IMR-90 (cell line): ENCODE measurements at regions not wholly inside any gene's neighbourhood (a gene's known extent, or its start where the extent isn't known, plus 50 kb on each side); places are given as distances from the start of the nearest gene placed in this dataset.

ENCODE experiments used
- ATAC-seq: fragments of 200-7000 bp; cut with Tn5 transposase; 2 replicates; pipeline ENCODE4 v1.9.1; 2020; ENCODE audit warnings: low read depth, mild to moderate bottlenecking, moderate library complexity
- BruUV-seq: library from RNA; stranded (reverse); fragments of 400-500 nt; replicated peaks from 2 replicates; lab custom pipeline; 2021; lab: Mats Ljungman, UMichigan
- CTCF ChIA-PET: fragments of 300-600 bp; formaldehyde crosslinking; extraction: SDS; loops from one replicate; lab custom pipeline; 2021; ENCODE audit warnings: antibody characterized with exemption; lab: Yijun Ruan, JAX
- POLR2A ChIA-PET: fragments of 300-600 bp; sonication (Branson Sonifier 250); formaldehyde crosslinking; loops from one replicate; lab custom pipeline; 2022; ENCODE audit warnings: antibody characterized with exemption; ENCODE audit not compliant: unreplicated experiment; lab: Charles Lee
- DNase-seq: peaks from one replicate; pipeline ENCODE4 v3.0.0; 2013
- H2AFZ ChIP-seq: replicated peaks from 2 replicates; pipeline ENCODE3; 2013; ENCODE audit warnings: low read length, mild to moderate bottlenecking; ENCODE audit not compliant: poor library complexity
- H2AK5ac ChIP-seq: 2 replicates; pipeline ENCODE4 v1.6.1; 2013; ENCODE audit warnings: low read depth, low read length, inconsistent platforms
- H2AK9ac ChIP-seq: replicated peaks from 2 replicates; pipeline ENCODE3; 2013; ENCODE audit warnings: mild to moderate bottlenecking, low read depth, low read length, moderate library complexity; ENCODE audit not compliant: poor library complexity
- H2BK120ac ChIP-seq: 2 replicates; pipeline ENCODE4 v1.6.1; 2013; ENCODE audit warnings: low read depth, low read length, inconsistent platforms
- H2BK15ac ChIP-seq: 3 replicates; pipeline ENCODE4 v1.6.1; 2013; ENCODE audit warnings: low read depth, low read length, inconsistent platforms
- H2BK20ac ChIP-seq: 2 replicates; pipeline ENCODE4 v1.6.1; 2013; ENCODE audit warnings: low read depth, mild to moderate bottlenecking, inconsistent platforms, low read length, moderate library complexity
- H2BK5ac ChIP-seq: 2 replicates; pipeline ENCODE4 v1.6.1; 2013; ENCODE audit warnings: mild to moderate bottlenecking, low read depth, low read length, inconsistent platforms; ENCODE audit not compliant: poor library complexity, severe bottlenecking
- H3K14ac ChIP-seq: replicated peaks from 2 replicates; pipeline ENCODE4 v1.6.1; 2013; ENCODE audit warnings: low read depth, low read length, inconsistent platforms
- H3K18ac ChIP-seq: 2 replicates; pipeline ENCODE4 v1.6.1; 2013; ENCODE audit warnings: low read depth, low read length, control low read depth
- H3K23ac ChIP-seq: 2 replicates; pipeline ENCODE4 v1.6.1; 2013; ENCODE audit warnings: low read depth, low read length, inconsistent platforms
- H3K27ac ChIP-seq: 2 replicates; pipeline ENCODE4 v1.5.1; 2013; ENCODE audit warnings: mild to moderate bottlenecking, control low read depth, low read length; ENCODE audit not compliant: insufficient read depth
- H3K27me3 ChIP-seq: 2 replicates; pipeline ENCODE4 v1.6.1; 2013; ENCODE audit warnings: low read length; ENCODE audit not compliant: control insufficient read depth, insufficient read depth
- H3K36me3 ChIP-seq: 2 replicates; pipeline ENCODE4 v1.6.1; 2013; ENCODE audit warnings: low read length, mixed read lengths; ENCODE audit not compliant: control insufficient read depth, insufficient read depth
- H3K4ac ChIP-seq: 2 replicates; pipeline ENCODE4 v1.6.1; 2013; ENCODE audit warnings: low read depth, low read length, inconsistent platforms
- H3K4me1 ChIP-seq: 2 replicates; pipeline ENCODE4 v1.6.1; 2013; ENCODE audit warnings: low read length, mixed read lengths; ENCODE audit not compliant: control insufficient read depth, insufficient read depth
- H3K4me2 ChIP-seq: 2 replicates; pipeline ENCODE4 v1.6.1; 2013; ENCODE audit warnings: low read depth, mild to moderate bottlenecking, control low read depth, low read length, moderate library complexity
- H3K4me3 ChIP-seq: 2 replicates; pipeline ENCODE4 v1.5.1; 2013; ENCODE audit warnings: low read depth, mild to moderate bottlenecking, control low read depth, low read length, moderate library complexity; ENCODE audit not compliant: insufficient read depth
- H3K56ac ChIP-seq: 2 replicates; pipeline ENCODE4 v1.6.1; 2013; ENCODE audit warnings: low read length, inconsistent platforms; ENCODE audit not compliant: insufficient read depth; ENCODE audit errors: extremely low read depth
- H3K79me1 ChIP-seq, 2 experiments: 2 replicates each; pipeline ENCODE4 v1.6.1; 2013; ENCODE audit warnings: low read length in 2 of 2, inconsistent platforms in 1 of 2, low read depth in 1 of 2
- H3K9ac ChIP-seq: 2 replicates; pipeline ENCODE4 v1.6.1; 2013; ENCODE audit warnings: low read depth, low read length, control low read depth
- H3K9me1 ChIP-seq: 2 replicates; pipeline ENCODE4 v1.6.1; 2013; ENCODE audit warnings: low read length, inconsistent platforms; ENCODE audit not compliant: insufficient read depth
- H3K9me3 ChIP-seq: 2 replicates; pipeline ENCODE4 v1.6.1; 2013; ENCODE audit warnings: low read length; ENCODE audit not compliant: control insufficient read depth, insufficient read depth
- H4K20me1 ChIP-seq: 2 replicates; pipeline ENCODE4 v1.6.1; 2013; ENCODE audit warnings: low read length, inconsistent platforms; ENCODE audit not compliant: insufficient read depth
- H4K5ac ChIP-seq: 2 replicates; pipeline ENCODE4 v1.6.1; 2013; ENCODE audit warnings: mild to moderate bottlenecking, low read depth, low read length, control low read depth
- H4K8ac ChIP-seq, 2 experiments: 2 replicates each; pipeline ENCODE4 v1.6.1; 2013; ENCODE audit warnings: low read depth in 2 of 2, low read length in 2 of 2, control low read depth in 1 of 2, inconsistent platforms in 1 of 2
- H4K91ac ChIP-seq: 2 replicates; pipeline ENCODE4 v1.6.1; 2013; ENCODE audit warnings: low read depth, low read length, inconsistent platforms; ENCODE audit not compliant: insufficient read depth
- ELK1 ChIP-seq: fragments of 150-350 bp; IDR thresholded peaks from 2 replicates; pipeline ENCODE4 v1.6.1; 2016; ENCODE audit warnings: low read depth, mild to moderate bottlenecking, low read length, moderate library complexity, borderline replicate concordance
- MAFK ChIP-seq: IDR thresholded peaks from 2 replicates; pipeline ENCODE4 v1.6.1; 2012; ENCODE audit warnings: low read depth, low read length, improper control_type of control experiment
- NFE2L2 ChIP-seq: fragments of 150-350 bp; IDR thresholded peaks from 2 replicates; pipeline ENCODE4 v1.6.1; 2016; ENCODE audit warnings: low read depth, mild to moderate bottlenecking, low read length
- WGBS, 2 experiments: methylation state at CpG; one replicate each; pipeline versions ENCODE4 v1.1.5 to v1.1.7; 2013; ENCODE audit warnings: missing lambda C conversion rate in 2 of 2; ENCODE audit not compliant: insufficient read length in 1 of 2; ENCODE audit errors: extremely low coverage in 2 of 2; 5-methylcytosine and 5-hydroxymethylcytosine counted together
- dilution Hi-C: fragments of 300-500 bp; cut with HindIII; formaldehyde crosslinking; loops from one replicate; pipeline ENCODE4 v1.14.3; 2018; ENCODE audit warnings: low sequenced_read_pairs; ENCODE audit not compliant: unreplicated experiment
- in situ Hi-C: fragments of 300-500 bp; cut with MboI; formaldehyde crosslinking; loops from 3 replicates; pipeline ENCODE4 v1.14.3; 2019; ENCODE audit warnings: low sequenced_read_pairs, inconsistent platforms, mixed read lengths
- intact Hi-C: fragments of 100-400 bp; cut with micrococcal nuclease; formaldehyde crosslinking; loops from 2 replicates; pipeline ENCODE4 v1.10.0; 2022

GRCh38 chr3:186442162-186442561 is 80.1 kb upstream of the DGKG start:
- Histone ChIP-seq H4K91ac (no peak overlapping the region), H3K14ac (no peak overlapping the region), H3K4me1 (no peaks in the 10 kb centered on the region), H3K4me3 (no peak overlapping the region), H2AK9ac (no peak overlapping the region), H3K36me3 (no peaks in the 10 kb centered on the region), H2AK5ac (no peak overlapping the region), H3K23ac (no peak overlapping the region), H2AFZ (no peak overlapping the region), H3K18ac (no peak overlapping the region), H3K4me2 (no peak overlapping the region), H3K27ac (no peak overlapping the region), H4K8ac (no peak overlapping the region), H2BK5ac (no peak overlapping the region), H4K5ac (no peak overlapping the region), H2BK15ac (no peak overlapping the region), H3K56ac (no peak overlapping the region), H3K9me3 (no peaks in the 10 kb centered on the region), H3K4ac (no peak overlapping the region), H2BK20ac (no peak overlapping the region), H3K9me1 (peaks cover 2% of the 10 kb centered on the region; the same call in 1 of the 2 replicates), H2BK120ac (no peak overlapping the region), H4K20me1 (no peaks in the 10 kb centered on the region), H3K27me3 (peaks cover 17% of the 10 kb centered on the region), H3K79me1 (no peaks in the 10 kb centered on the region), H3K9ac (no peak overlapping the region)
- in situ Hi-C loops (no loop called here), dilution Hi-C loops (no loop called here), intact Hi-C loops (no loop called here)
- CTCF ChIA-PET, result no interaction called here
- DNase-seq (no peak), ATAC-seq (no peak)
- POLR2A ChIA-PET, result no interaction called here
- WGBS, 2 experiments, result no CpG with 5 or more reads among the region's 2 CpGs
- no TSS peak for BruUV-seq
- TF ChIP-seq ELK1 (no peak), MAFK (no peak), NFE2L2 (no peak)
